Lower leg skin (tissue), 3 donors: ENCODE measurements at regions not wholly inside any gene's neighbourhood (a gene's known extent, or its start where the extent isn't known, plus 50 kb on each side); places are given as distances from the start of the nearest gene placed in this dataset.

Source experiments
- CTCF ChIP-seq, 3 donors: fragments of 450-650 bp; IDR thresholded peaks; one replicate each; pipeline ENCODE4 v1.5.1; 2016; ENCODE audit warnings: antibody characterized with exemption in 3 of 3, mild to moderate bottlenecking in 3 of 3, moderate library complexity in 2 of 3
- POLR2A ChIP-seq, 2 donors: fragments of 450-650 bp; IDR thresholded peaks; one replicate each; pipeline ENCODE4 v1.6.1; 2016 to 2017; ENCODE audit warnings: antibody characterized with exemption in 2 of 2, mild to moderate bottlenecking in 1 of 2, moderate library complexity in 1 of 2

- no peak for TF ChIP-seq CTCF (IDR thresholded peaks at IDR 0.05)
- TF ChIP-seq POLR2A (IDR thresholded peaks at IDR 0.05): no peak
These were observed 55.0 kb upstream of the NKX1-1 start for GRCh38 chr4:1460967-1461868.
